ENCODE measurements at regions not wholly inside any gene's neighbourhood (a gene's known extent, or its start where the extent isn't known, plus 50 kb on each side); places are given as distances from the start of the nearest gene placed in this dataset.

DNA sequence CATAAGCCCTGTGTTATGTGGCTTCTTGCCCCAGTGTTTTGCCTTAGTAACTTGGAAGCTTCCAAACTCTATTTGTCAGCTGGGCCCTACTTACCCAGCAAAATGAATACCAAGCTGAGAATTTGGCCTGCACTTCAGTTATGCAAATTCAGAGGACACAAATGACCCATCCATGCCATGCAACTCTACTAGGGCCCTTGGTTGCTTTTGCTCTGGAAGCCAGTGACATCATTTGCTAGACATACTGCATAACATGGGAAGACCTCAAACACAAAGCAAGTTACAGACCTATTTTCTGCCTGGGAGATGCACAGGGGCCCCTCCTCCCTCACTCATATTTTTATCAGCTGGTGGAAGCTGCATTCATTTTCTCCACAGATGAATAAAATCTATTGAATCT is 90.2 kb upstream of the PPM1H start:
- TF ChIP-seq, protein P1, sequence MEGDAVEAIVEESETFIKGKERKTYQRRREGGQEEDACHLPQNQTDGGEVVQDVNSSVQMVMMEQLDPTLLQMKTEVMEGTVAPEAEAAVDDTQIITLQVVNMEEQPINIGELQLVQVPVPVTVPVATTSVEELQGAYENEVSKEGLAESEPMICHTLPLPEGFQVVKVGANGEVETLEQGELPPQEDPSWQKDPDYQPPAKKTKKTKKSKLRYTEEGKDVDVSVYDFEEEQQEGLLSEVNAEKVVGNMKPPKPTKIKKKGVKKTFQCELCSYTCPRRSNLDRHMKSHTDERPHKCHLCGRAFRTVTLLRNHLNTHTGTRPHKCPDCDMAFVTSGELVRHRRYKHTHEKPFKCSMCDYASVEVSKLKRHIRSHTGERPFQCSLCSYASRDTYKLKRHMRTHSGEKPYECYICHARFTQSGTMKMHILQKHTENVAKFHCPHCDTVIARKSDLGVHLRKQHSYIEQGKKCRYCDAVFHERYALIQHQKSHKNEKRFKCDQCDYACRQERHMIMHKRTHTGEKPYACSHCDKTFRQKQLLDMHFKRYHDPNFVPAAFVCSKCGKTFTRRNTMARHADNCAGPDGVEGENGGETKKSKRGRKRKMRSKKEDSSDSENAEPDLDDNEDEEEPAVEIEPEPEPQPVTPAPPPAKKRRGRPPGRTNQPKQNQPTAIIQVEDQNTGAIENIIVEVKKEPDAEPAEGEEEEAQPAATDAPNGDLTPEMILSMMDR (IDR thresholded peaks at IDR 0.05): no peak
- no peak for TF ChIP-seq POLR2A (IDR thresholded peaks at IDR 0.05)
- Histone ChIP-seq H3K27ac (no peak overlapping the region), H3K9me3 (replicated peaks in 1 of 3) (no peaks in the 10 kb centered on the region), H3K27me3 (no peaks in the 10 kb centered on the region), H3K4me1 (replicated peaks in 1 of 2) (no peaks in the 10 kb centered on the region), H3K36me3 (replicated peaks in 1 of 2) (no peaks in the 10 kb centered on the region), H3K4me3 (no peak overlapping the region)
- intact Hi-C loops (cut with DNase I): no loop called here
- no peak for DNase-seq

DNA sequence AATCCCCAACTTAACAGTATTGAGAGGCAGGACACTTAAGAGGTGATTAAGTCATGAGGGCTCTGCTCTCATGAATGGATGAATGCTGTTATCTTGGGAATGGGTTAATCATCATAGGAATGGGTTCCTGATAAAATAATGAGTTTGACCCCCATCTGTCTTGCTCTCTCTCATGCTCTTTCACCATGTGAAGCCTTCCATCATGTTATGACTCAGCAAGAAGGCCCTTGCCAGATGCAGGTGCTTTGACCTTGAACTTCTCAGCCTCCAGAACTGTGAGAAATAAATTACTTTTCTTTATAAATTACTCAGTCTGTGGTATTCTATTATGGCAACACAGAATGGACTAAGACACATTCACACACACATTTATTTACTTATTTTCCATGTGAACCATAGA is 89.0 kb upstream of the PPM1H start:
- no peaks in the 10 kb centered on the region for H3K4me1 ChIP-seq (replicated peaks in 1 of 2)
- H3K27me3 ChIP-seq: no peaks in the 10 kb centered on the region

DNA sequence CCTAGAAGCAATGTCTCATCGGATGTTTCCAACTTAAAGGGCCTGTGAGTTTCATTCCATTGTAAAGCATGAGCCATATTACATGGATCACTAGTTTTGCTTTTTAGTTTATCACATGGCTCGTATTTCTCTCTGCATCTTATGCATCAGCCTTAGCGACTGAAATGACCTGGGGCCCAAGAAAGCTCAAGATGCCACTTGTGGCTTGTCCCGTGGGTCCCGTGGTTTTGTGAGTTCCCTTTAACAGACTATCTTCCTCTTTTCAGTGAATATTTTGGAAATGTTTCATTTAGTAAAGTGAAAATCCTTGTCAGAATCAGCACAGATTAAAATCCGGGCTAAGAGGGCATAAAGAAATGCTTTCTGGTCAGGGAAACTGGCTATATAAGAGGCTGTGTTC is 86.2 kb upstream of the PPM1H start:
- Histone ChIP-seq H3K4me1 (replicated peaks in 1 of 2) (no peaks in the 10 kb centered on the region), H3K4me3 (no peak overlapping the region), H3K36me3 (replicated peaks in 1 of 2) (no peaks in the 10 kb centered on the region), H3K9me3 (replicated peaks in 1 of 3) (no peaks in the 10 kb centered on the region), H3K27ac (no peak overlapping the region), H3K27me3 (no peaks in the 10 kb centered on the region)
- TF ChIP-seq, protein P1 (IDR thresholded peaks at IDR 0.05): no peak
- no peak for TF ChIP-seq POLR2A (IDR thresholded peaks at IDR 0.05)
- no peak for DNase-seq
- intact Hi-C loops (cut with DNase I): no loop called here
- 69 to 84% (median 76%) methylated on average over 6 of the region's 6 CpGs for WGBS, 4 donors

More for the DNA sequence above, 89.0 kb upstream of the PPM1H start:
- no peak overlapping the region for H3K4me3 ChIP-seq
- TF ChIP-seq, protein P1 (IDR thresholded peaks at IDR 0.05): no peak
- TF ChIP-seq POLR2A (IDR thresholded peaks at IDR 0.05): no peak
- intact Hi-C loops (cut with DNase I): no loop called here
- no peaks in the 10 kb centered on the region for H3K9me3 ChIP-seq (replicated peaks in 1 of 3)
- DNase-seq: no peak
- no peaks in the 10 kb centered on the region for H3K36me3 ChIP-seq (replicated peaks in 1 of 2)
- no peak overlapping the region for H3K27ac ChIP-seq

DNA sequence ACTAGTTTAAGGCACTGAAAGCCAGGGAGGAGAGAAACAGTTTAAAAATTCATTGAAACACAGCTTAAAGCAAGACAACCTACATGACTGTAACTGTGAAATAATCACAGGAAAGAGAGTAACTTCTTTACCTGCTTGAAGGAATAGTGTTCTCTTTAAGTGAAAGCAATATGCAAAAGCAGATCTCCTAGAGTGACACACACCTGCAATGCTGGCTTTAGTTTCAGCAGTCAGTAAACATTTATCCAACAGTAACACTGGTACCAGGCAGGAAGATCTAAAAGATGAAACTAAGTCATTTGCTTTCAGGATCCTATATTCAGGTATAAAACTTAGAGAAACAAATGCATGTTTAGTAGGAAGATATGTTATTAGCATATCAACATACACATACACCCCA is 85.3 kb upstream of the PPM1H start:
- Histone ChIP-seq H3K9me3 (replicated peaks in 1 of 3) (no peaks in the 10 kb centered on the region), H3K4me3 (no peak overlapping the region), H3K4me1 (replicated peaks in 1 of 2) (no peaks in the 10 kb centered on the region), H3K36me3 (replicated peaks in 1 of 2) (no peaks in the 10 kb centered on the region), H3K27ac (no peak overlapping the region), H3K27me3 (no peaks in the 10 kb centered on the region)
- no peak for DNase-seq
- TF ChIP-seq POLR2A (IDR thresholded peaks at IDR 0.05): no peak
- TF ChIP-seq, protein P1 (IDR thresholded peaks at IDR 0.05): no peak
- intact Hi-C loops (cut with DNase I): no loop called here

Measured in adrenal gland (tissue), 9 donors.